Esophagus squamous epithelium (tissue), 4 donors: ENCODE measurements at regions not wholly inside any gene's neighbourhood (a gene's known extent, or its start where the extent isn't known, plus 50 kb on each side); places are given as distances from the start of the nearest gene placed in this dataset.

Experiments
- CTCF ChIP-seq, 6 experiments: fragments of 450-650 bp in 4 of 6; fragments of 200-600 bp in 2 of 6; sonication (generic) in 2 of 6; IDR thresholded peaks; one replicate each; pipeline ENCODE4 v1.5.1; 2016 to 2019; ENCODE audit warnings: antibody characterized with exemption in 6 of 6, mild to moderate bottlenecking in 4 of 6, moderate library complexity in 4 of 6
- POLR2A ChIP-seq, 4 donors: fragments of 450-650 bp; IDR thresholded peaks; one replicate each; pipeline ENCODE4 v1.6.1; 2017; ENCODE audit warnings: antibody characterized with exemption in 4 of 4, mild to moderate bottlenecking in 4 of 4, moderate library complexity in 3 of 4

GRCh38 chr7:12772768-12773167, 85.3 kb downstream of the ARL4A start:
- TF ChIP-seq CTCF (IDR thresholded peaks at IDR 0.05) = no peak
- no peak for TF ChIP-seq POLR2A (IDR thresholded peaks at IDR 0.05)
